Ectodermal cell (in vitro differentiated cells): ENCODE measurements at regions not wholly inside any gene's neighbourhood (a gene's known extent, or its start where the extent isn't known, plus 50 kb on each side); places are given as distances from the start of the nearest gene placed in this dataset.
"Not testable (repeated sequence)": the region's sequence is repeated elsewhere in the genome, so short reads cannot be mapped to it uniquely, and the experiment has no call there.

Source experiments
- H3K27ac ChIP-seq: 2 replicates; pipeline ENCODE4 v1.7.0; 2013; ENCODE audit warnings: mild to moderate bottlenecking, low read depth, low read length; ENCODE audit not compliant: insufficient read depth, poor library complexity, severe bottlenecking
- H3K27me3 ChIP-seq: 2 replicates; pipeline ENCODE4 v1.7.0; 2013; ENCODE audit warnings: mild to moderate bottlenecking, low read length; ENCODE audit not compliant: insufficient read depth, control insufficient read depth, poor library complexity, severe bottlenecking
- H3K36me3 ChIP-seq: one replicate; pipeline ENCODE4 v1.7.0; 2013; ENCODE audit warnings: low read length; ENCODE audit not compliant: control insufficient read depth, insufficient read depth
- H3K4me1 ChIP-seq: one replicate; pipeline ENCODE4 v1.7.0; 2013; ENCODE audit warnings: low read length; ENCODE audit not compliant: control insufficient read depth, insufficient read depth
- H3K4me3 ChIP-seq: 2 replicates; pipeline ENCODE4 v1.7.0; 2013; ENCODE audit warnings: low read depth, low read length, control low read depth; ENCODE audit not compliant: insufficient read depth
- H3K9me3 ChIP-seq: 2 replicates; pipeline ENCODE4 v1.7.0; 2013; ENCODE audit warnings: mild to moderate bottlenecking, low read length, moderate library complexity; ENCODE audit not compliant: control insufficient read depth
- WGBS, 2 experiments: methylation state at CpG; one replicate each; pipeline ENCODE4 v1.1.7; 2013; ENCODE audit warnings: missing lambda C conversion rate in 2 of 2; 5-methylcytosine and 5-hydroxymethylcytosine counted together

DNA sequence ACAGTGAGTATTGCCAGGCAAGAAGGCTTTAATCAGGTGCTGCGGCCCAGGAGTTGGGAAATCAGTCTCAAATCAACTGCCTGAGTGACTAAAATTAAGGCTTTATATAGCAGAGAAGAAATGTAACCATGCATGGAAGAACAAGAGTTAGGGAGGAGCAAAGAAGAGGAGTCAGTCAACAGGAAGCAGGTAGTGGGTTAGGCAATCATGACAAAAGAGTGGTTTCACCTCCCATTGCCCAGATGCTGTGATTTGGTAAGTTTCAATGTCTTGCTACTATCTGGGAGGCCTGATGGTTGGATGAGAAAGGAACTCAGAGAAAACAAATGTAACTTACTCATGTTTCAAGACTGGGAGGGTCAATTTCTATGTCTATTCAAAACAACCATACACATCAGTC lies 998.3 kb downstream of the GATA3 start:
- 87 to 98% methylated on average over 1 of the region's 1 CpG for WGBS, 2 experiments
- Histone ChIP-seq H3K27ac (no peak overlapping the region), H3K36me3 (no peaks in the 10 kb centered on the region), H3K27me3 (no peaks in the 10 kb centered on the region), H3K4me3 (no peak overlapping the region), H3K9me3 (no peaks in the 10 kb centered on the region), H3K4me1 (no peaks in the 10 kb centered on the region)

DNA sequence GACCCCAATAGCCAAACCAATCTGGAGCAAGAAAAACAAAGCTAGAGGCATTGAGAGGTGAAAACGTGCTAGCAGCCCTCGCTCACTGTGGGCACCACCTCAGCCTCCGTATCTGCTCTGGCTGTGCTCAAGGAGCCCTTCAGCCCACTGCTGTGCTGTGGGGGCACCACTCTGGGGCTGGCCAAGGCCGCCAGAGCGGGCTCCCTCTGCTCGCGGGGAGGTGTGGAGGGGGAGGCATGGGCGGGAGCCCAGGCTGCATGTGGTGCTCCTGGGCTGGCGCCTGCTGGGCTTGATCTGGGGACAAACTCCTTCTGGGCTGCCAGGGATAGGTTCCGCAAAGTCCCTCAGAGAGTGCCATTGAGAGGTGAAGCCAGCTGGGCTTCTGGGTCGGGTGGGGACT lies 1002.0 kb downstream of the GATA3 start:
- H3K4me3 ChIP-seq, result no peak overlapping the region
- H3K27me3 ChIP-seq, result no peaks in the 10 kb centered on the region
- no peaks in the 10 kb centered on the region for H3K9me3 ChIP-seq
- H3K4me1 ChIP-seq, result no peaks in the 10 kb centered on the region
- WGBS, 2 experiments, result 96 to 97% methylated on average over 11 of the region's 11 CpGs
- H3K27ac ChIP-seq, result no peak overlapping the region
- no peaks in the 10 kb centered on the region for H3K36me3 ChIP-seq

DNA sequence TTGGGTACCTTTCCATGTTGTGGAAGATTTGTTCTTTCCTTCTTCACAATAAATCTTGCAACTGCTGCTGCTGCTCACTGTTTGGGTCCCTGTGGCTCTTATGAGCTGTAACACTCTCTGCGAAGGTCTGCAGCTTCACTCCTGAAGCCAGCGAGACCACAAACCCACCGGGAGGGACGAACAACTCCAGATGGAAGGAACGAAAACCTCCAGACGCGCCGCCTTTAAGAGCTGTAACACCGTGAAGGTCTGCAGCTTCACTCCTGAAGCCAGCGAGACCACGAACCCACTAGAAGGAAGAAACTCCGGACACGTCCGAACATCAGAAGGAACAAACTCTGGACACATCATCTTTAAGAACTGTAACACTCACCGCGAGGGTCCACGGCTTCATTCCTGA lies 1002.8 kb downstream of the GATA3 start:
- H3K27ac ChIP-seq, H3K36me3 ChIP-seq, H3K4me1 ChIP-seq, H3K4me3 ChIP-seq, H3K27me3 ChIP-seq, H3K9me3 ChIP-seq: not testable (repeated sequence)
- WGBS, 2 experiments, result 94 to 96% methylated on average over 17 of the region's 17 CpGs

DNA sequence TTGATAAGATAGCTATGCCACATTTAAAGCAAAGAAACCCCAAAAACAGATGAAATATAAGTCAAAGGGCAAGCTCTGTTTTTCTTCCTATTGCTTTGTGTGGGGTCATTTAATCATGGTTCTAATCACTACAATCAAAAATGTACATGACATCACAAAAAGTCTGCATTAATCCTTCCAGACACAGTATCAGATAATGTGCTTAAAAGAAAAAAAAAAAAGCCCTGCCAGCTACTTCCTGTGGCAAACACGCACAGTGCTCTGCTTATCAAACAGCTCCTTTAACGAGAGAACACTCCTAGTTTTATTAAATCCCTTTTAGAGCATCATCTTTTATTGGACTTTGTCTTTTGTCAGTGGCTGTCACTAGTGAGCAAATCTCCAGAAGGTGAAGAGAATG lies 1005.8 kb downstream of the GATA3 start:
- Histone ChIP-seq H3K36me3 (no peaks in the 10 kb centered on the region), H3K27me3 (no peaks in the 10 kb centered on the region), H3K4me3 (no peak overlapping the region), H3K27ac (no peak overlapping the region), H3K4me1 (no peaks in the 10 kb centered on the region), H3K9me3 (no peaks in the 10 kb centered on the region)
- 63% methylated on average over 2 of the region's 2 CpGs for WGBS, 2 experiments

DNA sequence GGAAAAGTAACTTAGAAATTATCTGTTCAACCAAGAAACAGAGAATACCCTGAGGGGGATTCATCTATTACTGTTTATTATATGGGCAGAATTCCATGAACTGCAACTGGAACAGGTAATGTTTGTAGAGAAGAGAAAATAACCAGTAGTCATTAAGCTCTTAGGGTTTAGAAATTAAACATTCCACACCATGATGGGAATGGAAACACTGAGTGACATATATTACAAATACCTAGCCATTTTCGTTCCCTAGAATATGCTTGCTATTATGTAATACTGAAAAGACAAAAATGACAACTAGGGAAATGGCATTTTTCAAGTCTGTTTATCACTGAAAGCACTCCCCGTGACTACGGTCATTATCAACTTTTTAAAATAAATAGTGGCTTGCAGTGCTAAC lies 1007.4 kb downstream of the GATA3 start:
- no peaks in the 10 kb centered on the region for H3K4me1 ChIP-seq

DNA sequence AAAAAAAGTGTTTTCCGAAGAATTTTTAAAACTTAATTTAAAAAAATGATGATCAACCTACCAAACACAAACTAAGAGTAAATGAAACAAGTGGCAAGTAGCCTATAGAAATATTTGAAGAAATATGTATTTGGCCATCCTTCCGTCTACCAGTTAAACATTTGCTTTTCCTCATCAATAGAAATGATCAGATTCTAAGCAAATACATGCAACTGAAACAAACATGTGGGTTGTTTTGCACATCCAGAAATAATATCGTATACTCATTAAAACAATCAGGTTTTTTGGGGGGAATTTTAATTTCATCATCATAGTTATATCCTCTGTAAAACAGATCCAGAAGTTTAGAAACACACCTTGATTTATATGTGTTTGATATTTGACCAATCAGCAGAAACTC lies 1011.7 kb downstream of the GATA3 start:
- Histone ChIP-seq H3K4me3 (no peak overlapping the region), H3K27ac (no peak overlapping the region), H3K36me3 (no peaks in the 10 kb centered on the region), H3K9me3 (no peaks in the 10 kb centered on the region), H3K4me1 (no peaks in the 10 kb centered on the region), H3K27me3 (no peaks in the 10 kb centered on the region)
- WGBS, 2 experiments, result 100% methylated on average over 1 of the region's 3 CpGs; no CpG with 5 or more reads in 1 of the 2 experiments

More for the DNA sequence above, 1007.4 kb downstream of the GATA3 start:
- WGBS, 2 experiments, result 90 to 95% methylated on average over 2 to 3 of the region's 3 CpGs
- no peak overlapping the region for H3K4me3 ChIP-seq
- no peaks in the 10 kb centered on the region for H3K27me3 ChIP-seq
- no peaks in the 10 kb centered on the region for H3K36me3 ChIP-seq
- no peaks in the 10 kb centered on the region for H3K9me3 ChIP-seq
- H3K27ac ChIP-seq, result no peak overlapping the region

DNA sequence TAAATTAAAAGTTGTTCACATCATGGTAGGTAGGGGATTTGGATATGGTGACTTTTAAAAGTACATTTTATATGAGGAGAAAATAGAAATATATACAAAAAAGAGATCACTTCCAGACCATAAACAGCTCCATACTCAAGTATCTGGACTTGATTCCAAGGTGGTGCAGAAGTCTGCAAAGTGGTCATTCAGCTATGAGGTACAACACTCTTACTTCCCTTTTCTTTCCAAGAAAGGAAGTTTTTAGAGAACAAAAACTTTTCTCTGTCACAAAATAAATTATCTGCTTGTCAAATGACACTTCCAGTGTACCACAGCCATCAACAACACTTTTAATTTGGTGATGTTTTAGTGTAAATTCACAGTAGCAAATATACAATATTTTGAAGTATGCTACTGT lies 1013.5 kb downstream of the GATA3 start:
- H3K27ac ChIP-seq, result no peak overlapping the region
- H3K36me3 ChIP-seq, result no peaks in the 10 kb centered on the region

DNA sequence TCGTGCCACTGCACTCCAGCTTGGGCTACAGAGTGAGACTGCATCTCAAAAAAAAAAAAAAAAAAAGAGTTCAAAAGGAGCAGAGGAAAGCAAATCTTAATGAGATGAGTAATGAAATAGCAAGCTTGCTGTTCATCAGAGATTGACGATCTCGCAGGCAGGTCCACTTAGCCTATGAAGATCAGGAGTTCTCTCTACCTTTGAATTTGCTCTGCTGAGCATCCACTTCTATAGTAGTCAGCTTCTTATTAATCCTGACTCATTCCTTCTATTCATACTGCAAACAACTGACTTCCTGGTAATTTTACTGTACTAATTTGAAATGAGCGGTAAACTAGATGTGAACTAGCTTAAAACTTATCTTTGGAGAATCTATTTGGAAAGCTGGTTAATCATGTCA lies 1014.6 kb downstream of the GATA3 start:
- H3K4me1 ChIP-seq, result no peaks in the 10 kb centered on the region
- 93 to 96% methylated on average over 4 of the region's 4 CpGs for WGBS, 2 experiments
- H3K4me3 ChIP-seq, result no peak overlapping the region
- H3K27ac ChIP-seq, result no peak overlapping the region
- no peaks in the 10 kb centered on the region for H3K36me3 ChIP-seq
- H3K27me3 ChIP-seq, result no peaks in the 10 kb centered on the region
- no peaks in the 10 kb centered on the region for H3K9me3 ChIP-seq

More for the DNA sequence above, 1013.5 kb downstream of the GATA3 start:
- Histone ChIP-seq H3K27me3 (no peaks in the 10 kb centered on the region), H3K4me1 (no peaks in the 10 kb centered on the region), H3K9me3 (no peaks in the 10 kb centered on the region), H3K4me3 (no peak overlapping the region)

DNA sequence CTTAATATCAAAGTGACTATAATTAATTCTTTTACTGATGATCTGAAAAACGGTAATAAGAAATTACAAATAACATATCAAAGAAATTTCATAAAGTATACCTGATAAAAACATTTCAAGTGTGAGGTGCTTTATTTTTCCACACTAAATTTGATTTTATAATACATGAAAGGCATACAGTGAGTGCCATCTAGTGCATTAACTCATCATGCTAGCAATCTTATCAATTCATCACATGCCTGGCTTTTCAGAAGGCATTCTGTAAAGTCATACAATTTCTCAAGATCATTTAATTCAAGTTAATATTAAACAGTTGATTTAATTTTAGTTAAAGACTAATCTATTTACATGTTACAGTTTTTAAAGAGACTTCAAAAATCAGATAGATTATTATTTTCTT lies 1020.9 kb downstream of the GATA3 start:
- no peaks in the 10 kb centered on the region for H3K27me3 ChIP-seq

DNA sequence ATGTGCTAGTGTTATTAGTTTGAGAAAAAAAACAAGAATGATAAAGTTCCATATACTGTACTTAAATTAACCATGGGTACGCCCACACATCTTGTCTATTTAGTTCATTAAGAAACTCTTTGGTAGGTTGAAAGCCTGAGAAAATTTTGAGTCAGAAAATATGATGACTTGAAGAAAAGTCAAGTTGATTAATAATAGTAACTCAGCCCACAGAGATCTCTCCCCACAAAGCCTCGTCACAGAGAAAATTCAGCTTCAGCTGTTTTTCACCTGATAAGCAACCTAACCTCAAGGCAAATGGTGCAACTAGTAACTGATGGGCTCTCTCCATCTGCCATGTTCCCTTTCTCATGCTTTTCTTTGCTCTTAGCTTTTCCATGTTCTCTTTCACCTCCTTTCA lies 1021.6 kb downstream of the GATA3 start:
- no peaks in the 10 kb centered on the region for H3K9me3 ChIP-seq
- H3K4me1 ChIP-seq, result no peaks in the 10 kb centered on the region
- H3K36me3 ChIP-seq, result no peaks in the 10 kb centered on the region
- H3K27me3 ChIP-seq, result no peaks in the 10 kb centered on the region
- H3K27ac ChIP-seq, result no peak overlapping the region
- no peak overlapping the region for H3K4me3 ChIP-seq
- WGBS, 2 experiments, result 91 to 98% methylated on average over 1 to 2 of the region's 2 CpGs

More for the DNA sequence above, 1020.9 kb downstream of the GATA3 start:
- no CpG with 5 or more reads among the region's 1 CpG for WGBS, 2 experiments
- H3K36me3 ChIP-seq, result no peaks in the 10 kb centered on the region
- H3K4me1 ChIP-seq, result no peaks in the 10 kb centered on the region
- no peaks in the 10 kb centered on the region for H3K9me3 ChIP-seq
- H3K27ac ChIP-seq, result no peak overlapping the region
- no peak overlapping the region for H3K4me3 ChIP-seq

DNA sequence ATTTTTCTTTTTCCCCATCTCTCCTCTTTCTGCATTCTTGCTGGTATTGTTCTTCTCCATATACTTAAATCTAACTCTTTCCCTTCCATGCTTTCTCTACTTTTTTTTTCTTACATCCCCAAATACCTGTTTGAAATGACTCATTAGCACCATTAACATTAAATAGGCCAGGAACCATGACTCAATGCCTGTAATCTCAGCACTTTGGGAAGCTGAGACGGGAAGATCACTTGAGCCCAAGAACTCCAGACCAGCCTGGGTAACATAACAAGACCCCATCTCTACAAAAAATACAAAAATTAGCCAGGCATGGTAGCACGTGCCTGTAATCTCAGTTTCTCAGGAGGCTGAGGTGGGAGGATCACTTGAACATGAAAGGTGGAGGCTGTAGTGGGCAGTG lies 1026.8 kb downstream of the GATA3 start:
- H3K9me3 ChIP-seq, result no peaks in the 10 kb centered on the region
- no peak overlapping the region for H3K4me3 ChIP-seq
- WGBS, 2 experiments, result 69 to 82% methylated on average over 2 of the region's 2 CpGs
- no peaks in the 10 kb centered on the region for H3K27me3 ChIP-seq
- H3K4me1 ChIP-seq, result no peaks in the 10 kb centered on the region
- H3K36me3 ChIP-seq, result no peaks in the 10 kb centered on the region
- no peak overlapping the region for H3K27ac ChIP-seq
